NCI-H2029 treated with DMSO at 0.1 percent for 48 hours (cell line): ENCODE measurements at regions not wholly inside any gene's neighbourhood (a gene's known extent, or its start where the extent isn't known, plus 50 kb on each side); places are given as distances from the start of the nearest gene placed in this dataset.
A peak's percentile ranks its signal among the peaks of the same experiment; 100 is the strongest.
"Not testable (repeated sequence)": the region's sequence is repeated elsewhere in the genome, so short reads cannot be mapped to it uniquely, and the experiment has no call there.

Experiments
- DNase-seq: peaks from one replicate; lab custom pipeline; 2025; lab: John Stamatoyannopoulos, UW

DNA sequence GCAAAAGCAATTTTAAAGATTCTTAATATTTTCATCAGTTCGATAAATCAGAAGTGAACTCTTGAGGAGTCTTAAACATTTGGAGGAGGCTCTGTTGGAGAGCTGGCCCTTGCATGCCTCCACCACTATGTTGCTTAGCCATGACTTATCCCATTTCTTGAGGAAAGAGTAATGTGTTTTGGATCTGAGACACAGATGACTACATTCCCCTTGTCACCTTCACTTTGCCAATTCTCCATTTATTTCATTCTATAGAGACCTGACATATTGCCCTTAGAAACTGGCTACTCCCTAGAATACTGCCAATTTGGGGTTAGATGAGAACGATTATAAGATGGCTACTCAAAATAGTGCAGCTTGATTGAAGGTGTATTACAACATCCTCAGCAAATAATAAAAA is 157.4 kb upstream of the TMEM260 start:
- DNase-seq, result no peak

DNA sequence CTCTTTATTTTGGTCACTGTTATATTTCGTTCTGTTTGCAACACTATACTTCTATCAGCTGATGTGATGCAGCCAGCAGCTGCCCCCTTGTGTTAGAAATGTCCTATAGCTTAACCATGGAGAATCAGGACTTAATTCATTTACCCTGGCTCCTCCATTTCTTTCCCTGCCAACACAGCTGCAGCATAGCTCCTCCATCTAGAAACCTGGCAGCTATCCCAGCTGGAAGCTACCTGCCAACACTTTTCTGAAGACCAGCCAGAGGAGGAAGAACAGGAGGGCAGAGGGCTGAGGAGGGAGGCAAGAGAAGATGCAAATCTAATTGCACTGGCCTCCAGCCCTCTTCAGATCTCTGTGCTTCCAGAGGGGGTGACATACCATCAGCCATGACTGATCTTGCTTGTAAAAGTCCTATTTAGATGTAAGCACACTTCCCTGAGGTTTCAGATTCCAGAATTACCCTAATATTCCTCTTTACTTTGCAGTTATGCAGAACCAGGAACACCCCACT is 156.8 kb upstream of the TMEM260 start:
- peak; percentile 98 for DNase-seq

DNA sequence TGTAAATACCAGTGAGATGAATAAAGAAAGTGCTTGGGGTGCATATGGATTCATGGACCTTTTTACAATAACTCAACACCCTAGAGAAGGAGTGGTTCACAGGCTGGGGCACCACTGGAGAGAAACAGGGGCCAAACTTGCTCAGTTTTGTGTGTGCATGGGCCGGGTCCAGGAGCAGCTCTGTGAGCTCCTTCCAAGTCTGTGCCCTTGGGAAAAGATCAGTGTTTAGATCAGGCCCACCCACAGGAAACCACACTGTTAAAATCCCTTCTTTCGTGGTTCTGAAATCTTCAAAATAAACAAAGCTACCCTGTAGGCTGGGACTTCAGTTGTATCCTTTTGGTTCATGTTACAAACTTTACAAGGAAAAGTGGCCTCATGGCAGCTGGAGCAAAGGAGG is 156.1 kb upstream of the TMEM260 start:
- DNase-seq, result no peak

GRCh38 chr14:56431013-56431412 is 148.6 kb upstream of the TMEM260 start:
- DNase-seq, result no peak

DNA sequence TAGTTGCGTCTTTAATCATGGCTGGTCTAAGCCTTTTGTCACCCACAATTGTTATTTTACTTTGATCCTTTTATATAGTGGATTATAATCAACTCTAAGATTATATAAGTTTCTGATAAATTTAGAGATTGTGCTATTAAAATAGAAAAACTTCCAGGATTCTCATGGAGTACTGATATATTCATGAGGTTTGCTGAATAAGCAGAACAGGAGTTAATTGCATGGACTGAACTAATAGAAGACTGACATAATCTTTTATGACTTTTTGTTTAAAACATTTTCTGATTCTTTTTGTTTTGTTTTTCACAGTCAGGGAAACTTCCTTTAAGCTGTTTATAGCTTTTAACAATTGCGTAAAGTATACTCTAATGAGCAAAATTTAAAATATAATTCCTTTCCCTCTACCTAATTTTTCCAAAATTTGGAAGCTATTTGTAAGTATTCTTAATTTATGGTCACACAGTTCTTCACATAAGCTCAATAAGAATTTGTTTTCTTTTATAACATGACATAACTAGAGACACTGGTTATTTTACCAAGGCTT is 129.9 kb upstream of the TMEM260 start:
- DNase-seq, result no peak

DNA sequence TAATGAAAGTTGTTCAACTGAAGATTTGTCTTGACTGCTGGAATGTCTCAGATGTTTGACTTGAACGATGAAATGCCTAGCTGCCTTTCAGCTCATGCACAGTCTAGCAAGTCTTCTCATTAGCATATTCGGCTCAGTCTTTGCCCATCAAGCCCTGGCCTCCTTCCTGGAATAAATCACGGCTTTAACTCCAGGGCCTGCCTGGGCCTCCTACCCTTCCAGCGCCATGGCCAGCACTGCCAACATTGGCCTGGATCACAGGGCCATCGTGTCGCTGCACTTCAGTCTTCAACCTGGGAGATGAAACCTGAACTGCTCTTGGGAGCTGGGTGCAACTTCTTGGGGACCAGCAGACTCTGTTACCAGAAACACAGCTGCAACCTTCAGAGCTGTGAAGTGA is 126.7 kb upstream of the TMEM260 start:
- no peak for DNase-seq

- not testable (repeated sequence) for DNase-seq
These were observed 124.9 kb upstream of the TMEM260 start for GRCh38 chr14:56454680-56455079.

GRCh38 chr14:56460469-56460868 is 119.1 kb upstream of the TMEM260 start:
- DNase-seq, result no peak

DNA sequence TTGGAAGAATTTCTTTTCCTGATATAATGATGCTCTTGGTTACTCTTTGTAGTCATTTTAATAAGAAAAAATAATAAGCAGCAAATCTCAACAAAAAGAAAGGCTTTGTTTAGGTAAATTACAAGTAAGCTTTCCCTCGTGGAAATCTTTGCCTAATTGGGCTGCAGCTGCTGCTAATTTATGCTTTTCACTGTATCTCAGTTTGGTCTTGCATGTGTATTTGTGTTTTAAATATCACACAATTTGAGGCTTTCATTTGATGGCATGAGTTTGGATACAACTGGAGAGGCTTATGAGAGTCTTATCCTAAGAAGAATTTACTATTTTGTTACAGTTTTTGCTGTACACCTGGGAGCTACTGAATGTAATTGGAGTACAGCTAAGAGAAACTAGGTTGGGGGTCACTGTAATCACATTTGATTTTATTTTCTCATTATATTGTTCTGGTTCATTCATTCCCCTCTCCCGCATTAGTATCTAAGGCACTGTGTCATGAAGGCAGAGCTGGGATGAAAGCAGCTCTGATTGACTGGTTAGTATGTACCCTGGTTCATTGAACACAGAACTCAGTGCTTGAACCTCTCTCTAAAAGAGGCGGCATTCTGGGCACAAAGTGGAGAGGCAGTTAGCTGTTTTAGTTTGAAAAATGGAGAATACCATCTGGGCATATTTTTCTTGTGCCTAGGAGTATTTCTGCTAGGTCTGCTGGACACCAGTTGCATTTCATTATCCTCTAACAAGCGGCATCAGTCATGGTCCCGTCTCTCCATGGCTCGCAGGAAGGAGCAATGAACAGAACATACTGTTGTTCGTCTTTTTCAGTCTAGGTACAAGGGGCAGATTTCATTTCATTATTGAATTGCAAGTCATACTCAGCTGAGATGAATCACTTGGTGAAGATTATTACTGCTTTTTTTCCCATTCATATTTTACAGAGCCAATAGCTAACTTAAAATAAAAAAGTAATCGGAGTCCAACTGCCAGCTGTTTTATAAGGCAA is 118.0 kb upstream of the TMEM260 start:
- no peak for DNase-seq

DNA sequence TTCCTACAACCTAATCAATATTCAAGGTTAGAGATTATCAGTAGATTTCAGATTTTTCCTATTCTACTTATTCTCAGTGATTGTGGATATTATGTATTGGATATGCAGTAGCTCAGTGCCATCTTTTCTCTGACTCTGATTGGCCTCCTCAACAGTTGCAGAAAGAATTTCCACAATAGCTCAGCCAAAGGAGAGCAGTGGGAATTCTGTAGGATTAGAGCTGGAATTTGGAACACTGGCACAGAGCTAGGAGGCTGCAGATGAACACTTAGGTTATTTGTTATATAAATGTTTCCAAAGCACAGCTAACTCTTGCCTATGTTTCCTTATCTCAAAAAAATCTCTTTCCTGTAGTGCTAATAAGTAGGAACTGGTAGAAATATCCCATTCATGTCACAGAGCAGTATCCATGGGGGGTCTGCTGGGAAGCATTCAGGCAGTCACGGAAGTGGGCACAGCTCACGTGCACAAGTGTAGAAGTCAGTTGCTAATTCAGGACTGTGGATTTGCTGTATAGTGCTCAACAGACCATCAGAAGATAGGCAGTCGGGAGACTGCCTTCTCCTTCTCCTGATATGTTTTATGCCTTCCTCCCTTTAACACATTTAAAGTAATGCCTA is 116.2 kb upstream of the TMEM260 start:
- no peak for DNase-seq

GRCh38 chr14:56471056-56471455 is 108.5 kb upstream of the TMEM260 start:
- no peak for DNase-seq

DNA sequence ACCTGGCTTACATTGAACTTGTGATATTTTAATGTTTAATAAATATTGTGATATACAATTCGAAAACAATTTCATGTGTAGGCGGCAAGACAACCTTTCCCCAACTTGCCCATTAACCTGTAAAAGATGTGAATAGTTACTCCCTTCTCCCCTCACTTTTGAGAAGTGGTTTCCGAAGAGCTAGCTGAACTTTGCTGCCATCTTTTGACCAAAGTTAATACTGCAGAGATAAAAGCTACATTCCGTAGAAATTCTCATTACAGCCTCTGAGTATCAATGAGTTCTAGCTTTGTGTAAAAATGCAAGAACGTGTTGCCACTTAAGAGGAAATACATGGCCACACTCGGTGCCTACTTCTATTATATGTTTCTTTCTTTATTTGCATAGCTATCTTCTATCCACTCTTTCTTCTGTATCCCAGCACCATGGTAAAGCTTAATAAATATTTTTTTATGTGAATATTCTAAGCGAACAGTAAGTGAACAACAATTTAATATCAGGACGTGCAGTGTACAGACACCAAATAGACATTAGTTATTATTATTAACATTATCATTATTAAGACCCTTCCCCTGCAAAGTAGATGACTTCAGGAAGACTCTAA is 105.1 kb upstream of the TMEM260 start:
- DNase-seq, result peak; percentile 48

DNA sequence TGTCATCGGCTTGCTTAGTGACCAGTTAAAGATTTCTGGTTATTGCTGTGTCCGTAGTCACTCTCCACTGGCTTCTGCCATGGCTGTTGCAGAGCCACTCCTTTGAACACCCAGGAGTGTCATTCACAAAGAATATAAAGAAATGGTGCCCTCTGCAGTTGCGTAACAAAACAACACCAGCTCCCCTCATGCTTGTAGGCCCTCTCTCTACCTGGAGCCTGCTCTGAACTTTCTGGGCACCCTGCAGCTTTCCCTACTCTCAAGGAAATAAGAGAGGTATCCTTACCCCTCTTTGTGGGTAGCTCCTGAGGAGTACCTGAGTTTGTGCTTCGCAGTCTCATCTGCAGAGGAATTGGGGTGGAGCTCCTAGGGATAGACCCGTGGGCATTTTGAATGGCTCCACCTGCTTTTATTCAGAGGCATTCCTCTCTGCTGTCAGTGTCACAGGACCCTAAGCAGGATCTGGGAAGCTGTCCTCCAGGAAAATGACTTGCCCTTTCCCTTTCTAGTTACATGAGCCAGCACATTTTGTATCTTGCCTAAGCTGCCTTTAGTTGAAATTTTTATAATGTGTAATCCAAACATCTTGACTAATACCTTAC is 97.2 kb upstream of the TMEM260 start:
- peak; percentile 20 for DNase-seq

GRCh38 chr14:56487090-56487667 is 92.4 kb upstream of the TMEM260 start:
- DNase-seq, result peak; percentile 27

GRCh38 chr14:56487761-56488160 is 91.8 kb upstream of the TMEM260 start:
- no peak for DNase-seq

DNA sequence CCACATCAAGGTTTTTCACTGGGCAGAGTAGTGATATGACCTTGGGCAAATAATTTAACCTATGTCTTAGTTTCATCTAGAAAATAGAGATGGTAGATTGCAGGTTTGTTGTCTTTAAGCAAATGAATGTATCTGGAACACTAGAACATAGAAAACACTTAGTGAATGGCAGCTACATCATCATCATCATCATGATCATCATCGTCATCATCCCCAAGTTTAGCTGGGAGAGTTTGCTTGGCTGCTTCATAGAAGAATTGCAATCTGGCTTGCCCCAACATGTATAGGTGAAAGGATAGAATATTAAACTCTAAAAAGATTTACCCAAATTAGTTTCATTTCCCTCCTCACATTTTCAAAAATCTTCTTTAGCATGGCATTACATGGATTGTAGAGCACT is 91.3 kb upstream of the TMEM260 start:
- DNase-seq, result no peak

- DNase-seq, result peak; percentile 54
These were observed 89.2 kb upstream of the TMEM260 start for GRCh38 chr14:56490379-56490778.

GRCh38 chr14:56491299-56492285 is 88.0 kb upstream of the TMEM260 start:
- peak; percentile 86 for DNase-seq

GRCh38 chr14:56494167-56494566 is 85.4 kb upstream of the TMEM260 start:
- DNase-seq, result peak; percentile 21

GRCh38 chr14:56498112-56498511 is 81.5 kb upstream of the TMEM260 start:
- no peak for DNase-seq
